ENCODE measurements at regions not wholly inside any gene's neighbourhood (a gene's known extent, or its start where the extent isn't known, plus 50 kb on each side); places are given as distances from the start of the nearest gene placed in this dataset.

GRCh38 chr2:105962221-105962620, 217.5 kb downstream of the NCK2 start:
- Histone ChIP-seq H2AFZ (ENCODE audit: low read length) (peak overlapping the region; percentile 11), H3K18ac (ENCODE audit: low read length) (no peak overlapping the region), H2BK120ac (ENCODE audit: low read depth, low read length) (no peak overlapping the region), H2BK12ac (ENCODE audit: low read length) (no peak overlapping the region), H4K8ac (ENCODE audit: low read depth, low read length) (no peak overlapping the region), H3K9ac (ENCODE audit: low read depth, low read length, poor library complexity) (no peak overlapping the region), H3K27me3 (ENCODE audit: control insufficient read depth in 3 of 3, insufficient read depth in 3 of 3, low read depth in 1 of 3, low read length in 3 of 3) (peaks cover 0 to 14% (median 2%) of the 10 kb centered on the region in 3 experiments), H2AK5ac (ENCODE audit: low read depth, low read length) (no peak overlapping the region), H3K27ac (replicated peaks; ENCODE audit: low read length) (no peak overlapping the region), H3K4me2 (ENCODE audit: insufficient read depth, low read length, poor library complexity, severe bottlenecking) (no peak overlapping the region), H3K4me3 (ENCODE audit: low read length in 2 of 2) (no peak overlapping the region), H3K23ac (ENCODE audit: low read depth, low read length, poor library complexity) (no peak overlapping the region), H3K4me1 (ENCODE audit: control insufficient read depth in 2 of 2, insufficient read depth in 1 of 2, low read depth in 1 of 2, low read length in 2 of 2) (peaks cover 3 to 7% of the 10 kb centered on the region in 2 donors), H2BK5ac (ENCODE audit: low read length) (no peak overlapping the region), H3K36me3 (replicated peaks in 1 of 2; ENCODE audit: control insufficient read depth in 2 of 2, insufficient read depth in 2 of 2, low read length in 2 of 2) (no peaks in the 10 kb centered on the region), H3K14ac (ENCODE audit: low read length) (no peak overlapping the region), H3K4ac (ENCODE audit: low read length) (no peak overlapping the region), H4K91ac (ENCODE audit: low read depth, low read length, poor library complexity) (no peak overlapping the region), H3K79me1 (ENCODE audit: low read depth, low read length) (no peaks in the 10 kb centered on the region), H3K9me3 (replicated peaks in 1 of 2; ENCODE audit: control insufficient read depth in 2 of 2, insufficient read depth in 1 of 2, low read depth in 1 of 2, low read length in 2 of 2) (peaks cover 0 to 2% of the 10 kb centered on the region in 2 donors), H2BK15ac (ENCODE audit: low read length) (no peak overlapping the region)
- no peak for DNase-seq (ENCODE audit: low spot score)
- WGBS, 2 donors (ENCODE audit: extremely low coverage in 2 of 2, insufficient read length in 2 of 2, insufficient replicate concordance in 1 of 2), result no CpG with 5 or more reads among the region's 6 CpGs

- Histone ChIP-seq H3K79me1 (ENCODE audit: low read depth, low read length) (no peaks in the 10 kb centered on the region), H2AK5ac (ENCODE audit: low read depth, low read length) (no peak overlapping the region), H3K4me3 (ENCODE audit: low read length in 2 of 2) (no peak overlapping the region), H2BK12ac (ENCODE audit: low read length) (no peak overlapping the region), H2AFZ (ENCODE audit: low read length) (peak overlapping the region; percentile 11), H3K9me3 (replicated peaks in 1 of 2; ENCODE audit: control insufficient read depth in 2 of 2, insufficient read depth in 1 of 2, low read depth in 1 of 2, low read length in 2 of 2) (peaks cover 0 to 2% of the 10 kb centered on the region in 2 donors), H3K36me3 (replicated peaks in 1 of 2; ENCODE audit: control insufficient read depth in 2 of 2, insufficient read depth in 2 of 2, low read length in 2 of 2) (no peaks in the 10 kb centered on the region), H3K27me3 (ENCODE audit: control insufficient read depth in 3 of 3, insufficient read depth in 3 of 3, low read depth in 1 of 3, low read length in 3 of 3) (peaks cover 0 to 15% (median 2%) of the 10 kb centered on the region in 3 experiments), H3K4me1 (ENCODE audit: control insufficient read depth in 2 of 2, insufficient read depth in 1 of 2, low read depth in 1 of 2, low read length in 2 of 2) (peaks cover 3 to 7% of the 10 kb centered on the region in 2 donors), H2BK15ac (ENCODE audit: low read length) (no peak overlapping the region), H3K27ac (replicated peaks; ENCODE audit: low read length) (no peak overlapping the region), H2BK5ac (ENCODE audit: low read length) (no peak overlapping the region), H3K14ac (ENCODE audit: low read length) (no peak overlapping the region), H3K9ac (ENCODE audit: low read depth, low read length, poor library complexity) (no peak overlapping the region), H3K23ac (ENCODE audit: low read depth, low read length, poor library complexity) (no peak overlapping the region), H3K4ac (ENCODE audit: low read length) (no peak overlapping the region), H4K91ac (ENCODE audit: low read depth, low read length, poor library complexity) (no peak overlapping the region), H3K18ac (ENCODE audit: low read length) (no peak overlapping the region), H4K8ac (ENCODE audit: low read depth, low read length) (no peak overlapping the region), H2BK120ac (ENCODE audit: low read depth, low read length) (no peak overlapping the region), H3K4me2 (ENCODE audit: insufficient read depth, low read length, poor library complexity, severe bottlenecking) (no peak overlapping the region)
- no peak for DNase-seq (ENCODE audit: low spot score)
- WGBS, 2 donors (ENCODE audit: extremely low coverage in 2 of 2, insufficient read length in 2 of 2, insufficient replicate concordance in 1 of 2), result no CpG with 5 or more reads among the region's 6 CpGs
Measured at GRCh38 chr2:105961599-105962146, 217.0 kb downstream of the NCK2 start.

DNA sequence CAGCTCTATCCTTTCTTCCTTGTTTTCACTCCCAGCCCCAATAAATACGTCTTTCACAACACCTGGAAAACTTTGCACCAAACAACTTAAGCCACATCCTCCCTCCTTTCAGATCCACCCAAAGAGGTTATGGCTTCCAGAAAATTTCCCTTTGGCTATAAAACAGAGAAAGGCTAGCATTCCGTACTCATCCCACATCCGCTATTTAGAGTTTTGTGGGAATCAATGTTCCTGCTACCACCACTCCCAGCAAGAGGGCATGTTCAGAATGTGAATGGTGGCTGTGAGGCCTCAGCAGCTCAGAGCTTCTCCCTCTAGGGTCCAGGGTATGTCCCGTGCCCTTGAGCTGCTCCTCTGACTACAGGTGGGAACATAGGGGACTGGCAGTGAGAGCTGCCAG, 214.6 kb downstream of the NCK2 start:
- no peaks in the 10 kb centered on the region for H3K79me1 ChIP-seq (ENCODE audit: low read depth, low read length)
- no peak overlapping the region for H2BK12ac ChIP-seq (ENCODE audit: low read length)
- H3K4me3 ChIP-seq (ENCODE audit: low read length in 2 of 2), result peak overlapping the region in 1 of 2 donors; percentile 40
- no peak overlapping the region for H3K4me2 ChIP-seq (ENCODE audit: insufficient read depth, low read length, poor library complexity, severe bottlenecking)
- WGBS, 2 donors (ENCODE audit: extremely low coverage in 2 of 2, insufficient read length in 2 of 2, insufficient replicate concordance in 1 of 2), result 100% methylated on average over 1 of the region's 4 CpGs; no CpG with 5 or more reads in 1 of the 2 donors
- no peaks in the 10 kb centered on the region for H3K36me3 ChIP-seq (replicated peaks in 1 of 2; ENCODE audit: control insufficient read depth in 2 of 2, insufficient read depth in 2 of 2, low read length in 2 of 2)
- DNase-seq (ENCODE audit: low spot score), result no peak
- no peak overlapping the region for H3K18ac ChIP-seq (ENCODE audit: low read length)
- H3K14ac ChIP-seq (ENCODE audit: low read length), result no peak overlapping the region
- no peak overlapping the region for H3K4ac ChIP-seq (ENCODE audit: low read length)
- H4K8ac ChIP-seq (ENCODE audit: low read depth, low read length), result no peak overlapping the region
- H2BK5ac ChIP-seq (ENCODE audit: low read length), result no peak overlapping the region
- H3K27ac ChIP-seq (replicated peaks; ENCODE audit: low read length), result no peak overlapping the region
- H2AFZ ChIP-seq (ENCODE audit: low read length), result no peak overlapping the region
- no peak overlapping the region for H4K91ac ChIP-seq (ENCODE audit: low read depth, low read length, poor library complexity)
- H3K23ac ChIP-seq (ENCODE audit: low read depth, low read length, poor library complexity), result no peak overlapping the region
- no peak overlapping the region for H2BK15ac ChIP-seq (ENCODE audit: low read length)
- H3K9ac ChIP-seq (ENCODE audit: low read depth, low read length, poor library complexity), result no peak overlapping the region
- peaks cover 0 to 24% (median 2%) of the 10 kb centered on the region in 3 experiments for H3K27me3 ChIP-seq (ENCODE audit: control insufficient read depth in 3 of 3, insufficient read depth in 3 of 3, low read depth in 1 of 3, low read length in 3 of 3)
- H3K4me1 ChIP-seq (ENCODE audit: control insufficient read depth in 2 of 2, insufficient read depth in 1 of 2, low read depth in 1 of 2, low read length in 2 of 2), result peaks cover 7 to 10% of the 10 kb centered on the region in 2 donors
- no peak overlapping the region for H2BK120ac ChIP-seq (ENCODE audit: low read depth, low read length)
- no peak overlapping the region for H2AK5ac ChIP-seq (ENCODE audit: low read depth, low read length)
- H3K9me3 ChIP-seq (replicated peaks in 1 of 2; ENCODE audit: control insufficient read depth in 2 of 2, insufficient read depth in 1 of 2, low read depth in 1 of 2, low read length in 2 of 2), result peaks cover 0 to 2% of the 10 kb centered on the region in 2 donors

DNA sequence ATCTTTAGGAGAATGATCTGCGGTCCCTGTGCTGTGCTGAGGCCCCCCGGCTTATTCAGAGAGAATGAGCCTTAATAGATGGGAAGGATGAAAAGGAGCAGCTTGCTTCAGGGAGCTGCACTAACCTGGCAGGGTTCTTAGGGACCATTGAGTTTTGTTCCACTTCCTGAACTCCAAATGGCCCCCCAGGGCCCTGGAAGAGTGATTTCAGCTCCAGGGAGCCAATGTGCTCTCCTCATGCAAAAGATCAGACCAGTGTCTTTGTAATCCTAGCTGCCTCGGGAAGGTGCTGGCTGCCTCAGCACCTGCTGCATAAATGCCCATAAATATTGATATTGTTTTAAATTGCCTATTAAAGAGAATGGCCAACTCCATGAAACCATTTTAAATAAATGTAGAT, 210.2 kb downstream of the NCK2 start:
- peaks cover 0 to 2% of the 10 kb centered on the region in 2 donors for H3K9me3 ChIP-seq (replicated peaks in 1 of 2; ENCODE audit: control insufficient read depth in 2 of 2, insufficient read depth in 1 of 2, low read depth in 1 of 2, low read length in 2 of 2)
- H3K36me3 ChIP-seq (replicated peaks in 1 of 2; ENCODE audit: control insufficient read depth in 2 of 2, insufficient read depth in 2 of 2, low read length in 2 of 2), result no peaks in the 10 kb centered on the region
- H4K8ac ChIP-seq (ENCODE audit: low read depth, low read length), result no peak overlapping the region
- no peak overlapping the region for H3K4me2 ChIP-seq (ENCODE audit: insufficient read depth, low read length, poor library complexity, severe bottlenecking)
- H3K27me3 ChIP-seq (ENCODE audit: control insufficient read depth in 3 of 3, insufficient read depth in 3 of 3, low read depth in 1 of 3, low read length in 3 of 3), result peaks cover 0 to 45% (median 0%) of the 10 kb centered on the region in 3 experiments
- H3K14ac ChIP-seq (ENCODE audit: low read length), result no peak overlapping the region
- H3K23ac ChIP-seq (ENCODE audit: low read depth, low read length, poor library complexity), result no peak overlapping the region
- H2AFZ ChIP-seq (ENCODE audit: low read length), result peak overlapping the region; percentile 15
- H2BK5ac ChIP-seq (ENCODE audit: low read length), result no peak overlapping the region
- H2AK5ac ChIP-seq (ENCODE audit: low read depth, low read length), result no peak overlapping the region
- no peak overlapping the region for H2BK12ac ChIP-seq (ENCODE audit: low read length)
- WGBS, 2 donors (ENCODE audit: extremely low coverage in 2 of 2, insufficient read length in 2 of 2, insufficient replicate concordance in 1 of 2), result no CpG with 5 or more reads among the region's 3 CpGs
- peak overlapping the region; percentile 22 for H3K18ac ChIP-seq (ENCODE audit: low read length)
- H3K4me3 ChIP-seq (ENCODE audit: low read length in 2 of 2), result no peak overlapping the region
- no peak overlapping the region for H4K91ac ChIP-seq (ENCODE audit: low read depth, low read length, poor library complexity)
- H2BK15ac ChIP-seq (ENCODE audit: low read length), result no peak overlapping the region
- no peaks in the 10 kb centered on the region for H3K79me1 ChIP-seq (ENCODE audit: low read depth, low read length)
- no peak overlapping the region for H3K9ac ChIP-seq (ENCODE audit: low read depth, low read length, poor library complexity)
- H3K4ac ChIP-seq (ENCODE audit: low read length), result no peak overlapping the region
- peaks cover 11 to 16% of the 10 kb centered on the region in 2 donors for H3K4me1 ChIP-seq (ENCODE audit: control insufficient read depth in 2 of 2, insufficient read depth in 1 of 2, low read depth in 1 of 2, low read length in 2 of 2)
- no peak overlapping the region for H3K27ac ChIP-seq (replicated peaks; ENCODE audit: low read length)
- no peak for DNase-seq (ENCODE audit: low spot score)
- no peak overlapping the region for H2BK120ac ChIP-seq (ENCODE audit: low read depth, low read length)

All from neuronal stem cell (in vitro differentiated cells).